ENCODE measurements at regions not wholly inside any gene's neighbourhood (a gene's known extent, or its start where the extent isn't known, plus 50 kb on each side); places are given as distances from the start of the nearest gene placed in this dataset.

DNA sequence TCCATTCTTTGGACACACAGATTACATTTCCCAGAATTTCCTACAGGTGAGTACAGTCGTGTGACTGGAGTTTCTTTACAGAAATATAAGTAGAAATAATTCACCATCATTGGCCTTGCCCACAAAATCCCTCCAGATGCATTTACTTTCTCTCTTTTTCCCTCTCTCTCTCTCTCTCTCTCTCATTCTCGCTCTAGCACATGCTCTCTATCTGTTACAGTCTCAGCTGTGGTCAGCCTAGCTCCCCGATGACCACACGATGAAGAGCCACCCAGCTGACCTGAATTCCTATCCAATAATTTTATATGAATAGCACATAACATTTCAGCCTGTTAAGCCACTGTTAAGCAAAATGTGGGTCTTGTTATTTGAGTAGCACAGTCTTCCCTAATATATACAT, 507.9 kb downstream of the PCDH7 start:
- Histone ChIP-seq H3K36me3 (ENCODE audit: control insufficient read depth, insufficient read depth, low read length) (no peaks in the 10 kb centered on the region), H3K4me3 (ENCODE audit: low read depth, low read length) (no peak overlapping the region), H3K9ac (ENCODE audit: low read length) (no peak overlapping the region), H3K4me1 (ENCODE audit: control insufficient read depth, insufficient read depth, low read length) (no peaks in the 10 kb centered on the region), H3K9me3 (ENCODE audit: control insufficient read depth, insufficient read depth, low read depth, low read length) (no peaks in the 10 kb centered on the region), H3K27me3 (ENCODE audit: control insufficient read depth, insufficient read depth, low read length) (no peaks in the 10 kb centered on the region), H3K27ac (ENCODE audit: low read depth, low read length) (no peak overlapping the region)

DNA sequence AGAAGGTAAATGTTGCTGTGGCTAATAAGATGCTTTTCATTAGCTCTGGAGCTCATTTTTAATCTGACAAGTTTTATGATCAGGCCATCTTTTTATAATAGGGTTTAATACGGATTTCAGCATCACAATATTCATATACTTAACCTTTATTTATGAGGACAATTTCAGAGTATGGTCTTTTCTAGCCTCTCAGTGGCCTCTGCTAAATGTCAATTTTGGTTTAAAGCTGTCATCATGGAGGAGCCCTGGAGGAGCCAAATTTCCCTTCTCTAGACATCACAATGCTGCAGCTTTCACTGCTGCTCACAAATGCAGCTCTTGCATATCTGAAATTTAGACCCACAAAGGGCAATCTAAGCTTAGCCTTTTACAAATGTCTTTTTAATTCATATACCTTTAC, 510.4 kb downstream of the PCDH7 start:
- no peak overlapping the region for H3K27ac ChIP-seq (ENCODE audit: low read depth, low read length)
- H3K4me1 ChIP-seq (ENCODE audit: control insufficient read depth, insufficient read depth, low read length), result peaks cover 8% of the 10 kb centered on the region; the same call in 1 of the 2 replicates
- H3K36me3 ChIP-seq (ENCODE audit: control insufficient read depth, insufficient read depth, low read length), result no peaks in the 10 kb centered on the region
- no peak overlapping the region for H3K4me3 ChIP-seq (ENCODE audit: low read depth, low read length)
- H3K27me3 ChIP-seq (ENCODE audit: control insufficient read depth, insufficient read depth, low read length), result no peaks in the 10 kb centered on the region
- no peak overlapping the region for H3K9ac ChIP-seq (ENCODE audit: low read length)
- no peaks in the 10 kb centered on the region for H3K9me3 ChIP-seq (ENCODE audit: control insufficient read depth, insufficient read depth, low read depth, low read length)

DNA sequence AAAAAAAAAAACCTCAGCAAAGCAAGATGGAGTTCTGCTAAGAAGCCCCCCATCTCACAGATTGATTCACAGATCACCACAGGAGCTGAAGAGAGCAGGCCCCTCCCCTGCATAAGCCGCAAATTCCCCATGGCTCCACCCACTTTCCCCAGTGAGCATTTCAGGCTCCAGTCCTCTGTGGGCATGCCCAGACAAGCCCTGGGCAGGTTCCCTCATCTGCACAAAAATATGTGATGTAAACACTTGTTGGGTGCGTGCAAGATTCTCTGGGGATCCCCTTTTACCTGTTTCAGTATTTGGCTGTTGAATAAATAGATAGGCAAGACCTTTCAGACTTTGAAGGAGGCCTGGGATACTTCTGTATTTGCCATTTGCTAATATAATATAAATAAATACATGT, 514.3 kb downstream of the PCDH7 start:
- peaks cover 6% of the 10 kb centered on the region for H3K9me3 ChIP-seq (ENCODE audit: control insufficient read depth, insufficient read depth, low read depth, low read length)
- peaks cover 8% of the 10 kb centered on the region; the same call in 1 of the 2 replicates for H3K4me1 ChIP-seq (ENCODE audit: control insufficient read depth, insufficient read depth, low read length)
- no peak overlapping the region for H3K9ac ChIP-seq (ENCODE audit: low read length)
- no peaks in the 10 kb centered on the region for H3K36me3 ChIP-seq (ENCODE audit: control insufficient read depth, insufficient read depth, low read length)
- no peak overlapping the region for H3K27ac ChIP-seq (ENCODE audit: low read depth, low read length)
- H3K27me3 ChIP-seq (ENCODE audit: control insufficient read depth, insufficient read depth, low read length), result no peaks in the 10 kb centered on the region
- H3K4me3 ChIP-seq (ENCODE audit: low read depth, low read length), result no peak overlapping the region

DNA sequence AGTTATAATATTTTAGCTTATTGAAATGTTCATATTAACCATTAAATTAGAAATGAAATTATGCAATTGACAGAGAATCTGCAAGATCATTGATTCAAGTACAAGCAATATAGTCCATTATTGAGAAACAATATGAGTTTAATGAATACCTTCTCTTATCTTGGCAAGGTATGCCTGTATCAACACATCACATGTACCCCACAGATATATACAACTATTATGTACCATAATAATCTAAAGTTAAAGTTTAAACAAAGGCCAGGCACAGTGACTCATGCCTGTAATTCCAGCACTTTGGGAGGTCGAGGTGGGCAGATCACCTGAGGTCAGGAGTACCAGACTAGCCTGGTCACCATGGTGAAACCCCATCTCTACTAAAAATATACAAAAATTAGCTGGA, 514.7 kb downstream of the PCDH7 start:
- no peaks in the 10 kb centered on the region for H3K36me3 ChIP-seq (ENCODE audit: control insufficient read depth, insufficient read depth, low read length)
- peaks cover 6% of the 10 kb centered on the region for H3K9me3 ChIP-seq (ENCODE audit: control insufficient read depth, insufficient read depth, low read depth, low read length)
- no peak overlapping the region for H3K9ac ChIP-seq (ENCODE audit: low read length)
- H3K27ac ChIP-seq (ENCODE audit: low read depth, low read length), result no peak overlapping the region
- H3K4me1 ChIP-seq (ENCODE audit: control insufficient read depth, insufficient read depth, low read length), result peaks cover 8% of the 10 kb centered on the region; the same call in 1 of the 2 replicates
- H3K4me3 ChIP-seq (ENCODE audit: low read depth, low read length), result no peak overlapping the region
- H3K27me3 ChIP-seq (ENCODE audit: control insufficient read depth, insufficient read depth, low read length), result no peaks in the 10 kb centered on the region

DNA sequence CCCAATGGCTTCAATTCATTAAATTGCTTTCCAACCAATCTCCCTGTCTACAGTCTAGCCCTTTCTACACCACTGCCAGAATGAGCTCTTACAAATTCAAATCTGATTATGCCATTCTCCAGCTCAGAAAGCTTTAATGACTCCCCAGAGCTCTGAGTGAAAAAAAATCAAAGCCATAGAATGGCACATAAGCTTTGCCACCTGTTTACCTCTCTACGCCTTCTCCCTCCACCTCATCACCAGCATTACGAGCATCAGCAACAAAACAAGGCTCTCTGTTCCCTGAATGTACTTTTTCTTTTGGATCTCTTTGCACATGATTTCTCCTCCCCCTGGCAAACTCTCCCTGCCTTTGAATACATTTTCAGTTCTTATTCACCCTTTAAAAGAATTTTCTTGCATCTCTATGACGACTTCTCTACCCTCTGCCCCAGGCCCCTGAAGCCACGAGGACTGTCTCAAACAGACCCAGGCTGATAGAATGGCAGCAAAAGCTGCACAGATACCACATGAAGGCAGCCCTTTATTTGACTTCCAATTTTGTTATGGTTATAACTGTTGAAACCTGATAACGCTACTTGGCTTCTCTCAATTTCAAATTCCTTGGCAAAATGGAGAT, 516.0 kb downstream of the PCDH7 start:
- no peaks in the 10 kb centered on the region for H3K36me3 ChIP-seq (ENCODE audit: control insufficient read depth, insufficient read depth, low read length)
- H3K4me1 ChIP-seq (ENCODE audit: control insufficient read depth, insufficient read depth, low read length), result peaks cover 8% of the 10 kb centered on the region; the same call in 1 of the 2 replicates
- H3K9me3 ChIP-seq (ENCODE audit: control insufficient read depth, insufficient read depth, low read depth, low read length), result peaks cover 6% of the 10 kb centered on the region
- H3K27ac ChIP-seq (ENCODE audit: low read depth, low read length), result no peak overlapping the region
- no peak overlapping the region for H3K9ac ChIP-seq (ENCODE audit: low read length)
- no peak overlapping the region for H3K4me3 ChIP-seq (ENCODE audit: low read depth, low read length)
- no peaks in the 10 kb centered on the region for H3K27me3 ChIP-seq (ENCODE audit: control insufficient read depth, insufficient read depth, low read length)

DNA sequence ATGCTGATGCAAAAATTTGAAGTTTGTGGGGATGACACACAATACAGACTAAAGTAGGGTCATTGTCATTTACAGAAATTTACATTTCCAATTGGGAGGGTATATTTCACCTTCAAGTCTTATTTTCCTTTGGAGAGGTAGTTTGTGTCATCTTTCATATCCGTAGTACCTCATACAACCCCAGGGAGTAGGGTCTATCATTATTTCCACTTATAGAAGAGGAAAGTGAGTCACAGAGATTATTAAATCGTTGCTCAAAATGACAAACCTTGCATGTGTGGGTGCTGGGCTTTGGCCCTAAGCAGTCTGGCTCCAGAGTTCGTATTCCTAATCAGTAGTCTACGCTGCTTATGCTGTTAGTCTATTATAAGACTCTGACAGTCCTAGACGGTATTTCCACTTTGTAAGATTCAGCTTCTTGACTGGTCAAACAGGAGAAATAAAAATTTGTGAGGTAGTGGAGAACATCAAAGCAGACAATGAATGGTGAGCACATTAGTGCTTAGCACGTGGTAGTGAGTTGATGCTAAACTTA, 516.5 kb downstream of the PCDH7 start:
- Histone ChIP-seq H3K27me3 (ENCODE audit: control insufficient read depth, insufficient read depth, low read length) (no peaks in the 10 kb centered on the region), H3K27ac (ENCODE audit: low read depth, low read length) (no peak overlapping the region), H3K9me3 (ENCODE audit: control insufficient read depth, insufficient read depth, low read depth, low read length) (peaks cover 6% of the 10 kb centered on the region), H3K4me3 (ENCODE audit: low read depth, low read length) (no peak overlapping the region), H3K9ac (ENCODE audit: low read length) (no peak overlapping the region), H3K4me1 (ENCODE audit: control insufficient read depth, insufficient read depth, low read length) (peaks cover 8% of the 10 kb centered on the region; the same call in 1 of the 2 replicates), H3K36me3 (ENCODE audit: control insufficient read depth, insufficient read depth, low read length) (no peaks in the 10 kb centered on the region)

DNA sequence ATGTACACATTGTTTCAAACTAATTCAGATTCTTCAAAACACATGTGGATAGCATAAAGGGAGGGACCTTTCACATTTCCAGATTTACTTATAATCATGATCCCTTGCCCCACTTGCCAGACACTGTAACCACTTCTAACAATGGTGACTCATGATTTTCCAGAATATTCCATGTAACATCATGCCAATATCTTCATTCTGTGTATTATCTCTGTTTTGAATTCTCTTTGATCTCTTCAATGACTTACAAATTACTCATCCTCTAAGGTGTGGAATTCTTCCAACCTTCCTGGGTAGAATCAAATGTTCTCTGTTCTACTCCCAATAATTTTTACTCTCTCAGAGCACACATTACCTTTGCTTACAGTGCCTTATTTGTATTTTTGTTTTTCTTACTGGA, 517.1 kb downstream of the PCDH7 start:
- Histone ChIP-seq H3K4me1 (ENCODE audit: control insufficient read depth, insufficient read depth, low read length) (peaks cover 8% of the 10 kb centered on the region; the same call in 1 of the 2 replicates), H3K4me3 (ENCODE audit: low read depth, low read length) (no peak overlapping the region), H3K27ac (ENCODE audit: low read depth, low read length) (no peak overlapping the region), H3K36me3 (ENCODE audit: control insufficient read depth, insufficient read depth, low read length) (no peaks in the 10 kb centered on the region), H3K27me3 (ENCODE audit: control insufficient read depth, insufficient read depth, low read length) (no peaks in the 10 kb centered on the region), H3K9me3 (ENCODE audit: control insufficient read depth, insufficient read depth, low read depth, low read length) (peaks cover 6% of the 10 kb centered on the region), H3K9ac (ENCODE audit: low read length) (no peak overlapping the region)

DNA sequence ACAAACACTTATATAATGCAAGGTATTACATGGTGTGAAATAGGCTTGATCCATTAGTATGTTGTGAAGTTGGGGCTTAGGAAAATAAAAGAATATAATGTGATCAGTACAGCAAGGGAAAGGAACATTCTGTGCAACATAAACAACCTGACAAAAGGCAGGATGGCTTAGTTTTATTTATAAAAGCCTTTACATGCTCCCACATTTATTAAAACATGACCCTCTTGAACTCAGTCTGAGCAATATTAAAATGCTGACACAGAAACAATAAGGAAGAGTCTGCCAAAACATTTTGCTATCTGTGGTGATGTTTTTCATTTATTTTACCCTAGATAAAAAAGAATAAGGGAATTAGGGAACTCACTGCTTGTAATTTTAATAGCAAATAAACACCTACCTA, 519.7 kb downstream of the PCDH7 start:
- Histone ChIP-seq H3K4me3 (ENCODE audit: low read depth, low read length) (no peak overlapping the region), H3K36me3 (ENCODE audit: control insufficient read depth, insufficient read depth, low read length) (no peaks in the 10 kb centered on the region), H3K27ac (ENCODE audit: low read depth, low read length) (no peak overlapping the region), H3K9me3 (ENCODE audit: control insufficient read depth, insufficient read depth, low read depth, low read length) (peaks cover 6% of the 10 kb centered on the region), H3K27me3 (ENCODE audit: control insufficient read depth, insufficient read depth, low read length) (no peaks in the 10 kb centered on the region), H3K9ac (ENCODE audit: low read length) (no peak overlapping the region), H3K4me1 (ENCODE audit: control insufficient read depth, insufficient read depth, low read length) (peaks cover under 1% of the 10 kb centered on the region; the same call in 1 of the 2 replicates)

DNA sequence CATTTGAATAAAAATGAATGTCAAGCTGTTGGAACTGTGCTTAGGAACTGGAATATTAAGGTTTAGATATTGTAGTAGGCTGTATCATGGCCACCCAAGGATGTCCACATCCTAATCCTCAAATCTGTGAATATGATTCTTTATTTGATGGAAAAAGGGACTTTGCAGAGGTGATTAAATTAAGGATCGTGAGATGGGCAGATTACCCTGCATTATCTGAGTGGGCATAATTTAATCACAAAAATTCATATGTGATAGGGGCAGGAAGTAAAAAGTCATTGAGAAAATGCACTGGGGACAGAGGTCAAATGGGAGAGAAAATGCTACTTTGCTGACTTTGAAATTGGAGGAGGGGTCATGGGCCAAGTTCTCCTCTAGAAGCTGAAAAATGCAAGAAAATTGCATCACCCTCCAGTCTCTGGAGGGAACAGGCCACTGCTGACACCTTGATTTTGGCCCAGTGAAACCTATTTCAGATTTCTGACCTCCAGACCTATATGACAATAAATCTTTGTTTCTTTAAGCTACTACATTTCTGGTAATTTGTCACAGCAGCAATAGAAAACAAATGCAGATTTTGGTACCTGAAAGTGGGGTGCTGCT, 521.4 kb downstream of the PCDH7 start:
- H3K9me3 ChIP-seq (ENCODE audit: control insufficient read depth, insufficient read depth, low read depth, low read length), result peaks cover 6% of the 10 kb centered on the region
- H3K36me3 ChIP-seq (ENCODE audit: control insufficient read depth, insufficient read depth, low read length), result no peaks in the 10 kb centered on the region
- H3K27ac ChIP-seq (ENCODE audit: low read depth, low read length), result no peak overlapping the region
- H3K9ac ChIP-seq (ENCODE audit: low read length), result no peak overlapping the region
- H3K27me3 ChIP-seq (ENCODE audit: control insufficient read depth, insufficient read depth, low read length), result no peaks in the 10 kb centered on the region
- no peaks in the 10 kb centered on the region for H3K4me1 ChIP-seq (ENCODE audit: control insufficient read depth, insufficient read depth, low read length)
- no peak overlapping the region for H3K4me3 ChIP-seq (ENCODE audit: low read depth, low read length)

DNA sequence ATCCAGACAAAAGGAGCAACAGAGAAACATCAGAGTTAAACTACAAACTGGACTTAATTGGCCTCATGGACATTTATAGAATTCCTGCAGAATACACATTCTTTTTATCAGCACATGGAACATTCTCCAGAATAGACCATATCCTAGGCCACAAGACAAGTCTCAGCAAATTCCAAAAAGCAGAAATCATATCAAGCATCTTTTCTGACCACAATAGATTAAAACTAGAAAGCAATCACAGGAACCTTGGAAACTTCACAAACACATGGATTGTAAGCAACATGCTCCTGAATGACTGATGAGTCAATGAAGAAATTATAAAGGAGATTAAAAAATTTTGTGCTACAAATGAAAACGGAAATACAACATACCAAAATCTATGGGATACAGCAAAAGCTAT, 526.7 kb downstream of the PCDH7 start:
- H3K9ac ChIP-seq (ENCODE audit: low read length), result no peak overlapping the region
- no peak overlapping the region for H3K4me3 ChIP-seq (ENCODE audit: low read depth, low read length)
- no peaks in the 10 kb centered on the region for H3K36me3 ChIP-seq (ENCODE audit: control insufficient read depth, insufficient read depth, low read length)
- H3K4me1 ChIP-seq (ENCODE audit: control insufficient read depth, insufficient read depth, low read length), result no peaks in the 10 kb centered on the region
- H3K9me3 ChIP-seq (ENCODE audit: control insufficient read depth, insufficient read depth, low read depth, low read length), result no peaks in the 10 kb centered on the region
- no peak overlapping the region for H3K27ac ChIP-seq (ENCODE audit: low read depth, low read length)
- no peaks in the 10 kb centered on the region for H3K27me3 ChIP-seq (ENCODE audit: control insufficient read depth, insufficient read depth, low read length)

DNA sequence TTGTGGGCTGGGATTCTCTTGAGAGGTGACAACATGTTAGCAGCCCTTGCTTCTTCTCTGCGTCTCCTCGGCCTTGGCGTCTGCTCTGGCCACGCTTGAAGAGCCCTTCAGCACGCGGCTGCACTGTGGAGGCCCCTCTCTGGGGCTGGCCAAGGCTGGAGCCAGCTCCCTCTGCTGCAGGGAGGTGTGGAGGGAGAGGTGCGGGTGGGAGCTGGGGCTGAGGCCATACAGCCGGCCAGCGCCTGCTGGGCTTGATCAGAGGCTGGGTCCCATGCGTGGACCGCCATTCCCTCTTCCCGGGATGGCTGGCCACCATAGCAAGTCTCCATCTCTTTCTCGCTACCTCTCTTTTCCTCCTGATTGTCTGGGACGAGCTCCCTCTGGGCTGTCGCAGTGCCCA, 539.0 kb downstream of the PCDH7 start:
- no peak overlapping the region for H3K4me3 ChIP-seq (ENCODE audit: low read depth, low read length)

More for the DNA sequence above, 539.0 kb downstream of the PCDH7 start:
- Histone ChIP-seq H3K27ac (ENCODE audit: low read depth, low read length) (no peak overlapping the region), H3K36me3 (ENCODE audit: control insufficient read depth, insufficient read depth, low read length) (no peaks in the 10 kb centered on the region), H3K27me3 (ENCODE audit: control insufficient read depth, insufficient read depth, low read length) (no peaks in the 10 kb centered on the region), H3K9me3 (ENCODE audit: control insufficient read depth, insufficient read depth, low read depth, low read length) (peaks cover 7% of the 10 kb centered on the region), H3K4me1 (ENCODE audit: control insufficient read depth, insufficient read depth, low read length) (no peaks in the 10 kb centered on the region), H3K9ac (ENCODE audit: low read length) (no peak overlapping the region)
